ENCODE measurements at regions not wholly inside any gene's neighbourhood (a gene's known extent, or its start where the extent isn't known, plus 50 kb on each side); places are given as distances from the start of the nearest gene placed in this dataset.

DNA sequence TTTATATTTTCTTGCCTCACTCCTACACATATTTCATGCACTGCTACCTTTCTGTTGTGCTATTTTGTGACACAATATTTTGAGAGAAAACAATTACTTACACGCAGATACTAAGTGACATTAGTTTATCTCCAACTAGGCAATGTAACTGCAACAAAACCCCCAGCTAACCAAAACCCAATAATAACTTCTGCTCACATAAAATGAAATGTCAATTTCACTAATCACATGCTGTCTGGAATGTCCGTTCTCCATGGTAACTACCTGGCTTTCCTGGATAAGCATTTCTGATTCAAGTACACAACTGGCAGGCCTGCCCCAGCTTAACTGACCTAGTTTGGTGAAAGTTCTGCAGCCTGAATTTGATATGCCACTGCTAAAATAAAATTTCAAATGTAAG lies 313.5 kb downstream of the TMA16 start:
- TF ChIP-seq, protein P1, sequence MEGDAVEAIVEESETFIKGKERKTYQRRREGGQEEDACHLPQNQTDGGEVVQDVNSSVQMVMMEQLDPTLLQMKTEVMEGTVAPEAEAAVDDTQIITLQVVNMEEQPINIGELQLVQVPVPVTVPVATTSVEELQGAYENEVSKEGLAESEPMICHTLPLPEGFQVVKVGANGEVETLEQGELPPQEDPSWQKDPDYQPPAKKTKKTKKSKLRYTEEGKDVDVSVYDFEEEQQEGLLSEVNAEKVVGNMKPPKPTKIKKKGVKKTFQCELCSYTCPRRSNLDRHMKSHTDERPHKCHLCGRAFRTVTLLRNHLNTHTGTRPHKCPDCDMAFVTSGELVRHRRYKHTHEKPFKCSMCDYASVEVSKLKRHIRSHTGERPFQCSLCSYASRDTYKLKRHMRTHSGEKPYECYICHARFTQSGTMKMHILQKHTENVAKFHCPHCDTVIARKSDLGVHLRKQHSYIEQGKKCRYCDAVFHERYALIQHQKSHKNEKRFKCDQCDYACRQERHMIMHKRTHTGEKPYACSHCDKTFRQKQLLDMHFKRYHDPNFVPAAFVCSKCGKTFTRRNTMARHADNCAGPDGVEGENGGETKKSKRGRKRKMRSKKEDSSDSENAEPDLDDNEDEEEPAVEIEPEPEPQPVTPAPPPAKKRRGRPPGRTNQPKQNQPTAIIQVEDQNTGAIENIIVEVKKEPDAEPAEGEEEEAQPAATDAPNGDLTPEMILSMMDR (IDR thresholded peaks at IDR 0.05), result no peak
- no peak for TF ChIP-seq POLR2A (IDR thresholded peaks at IDR 0.05)
